ENCODE measurements at regions not wholly inside any gene's neighbourhood (a gene's known extent, or its start where the extent isn't known, plus 50 kb on each side); places are given as distances from the start of the nearest gene placed in this dataset.

- peak overlapping the region; percentile 75 for H3K27ac ChIP-seq
- DNase-seq (ENCODE audit: low read depth, low spot score) = no peak
Observed at GRCh38 chr9:109910671-109911518, 130.9 kb downstream of the PALM2AKAP2 start.

- no peak for DNase-seq (ENCODE audit: low read depth, low spot score)
- H3K27ac ChIP-seq = peak overlapping the region; percentile 75
Observed at GRCh38 chr9:109912082-109912582, 132.1 kb downstream of the PALM2AKAP2 start.

GRCh38 chr9:109912726-109913460 lies 132.9 kb downstream of the PALM2AKAP2 start:
- DNase-seq (ENCODE audit: low read depth, low spot score) = no peak

GRCh38 chr9:109913461-109913810 lies 133.4 kb downstream of the PALM2AKAP2 start:
- H3K27ac ChIP-seq = no peak overlapping the region
- no peak for DNase-seq (ENCODE audit: low read depth, low spot score)

More at GRCh38 chr9:109912726-109913460, 132.9 kb downstream of the PALM2AKAP2 start:
- H3K27ac ChIP-seq = peak overlapping the region; percentile 75

- no peak overlapping the region for H3K27ac ChIP-seq
- no peak for DNase-seq (ENCODE audit: low read depth, low spot score)
Observed at GRCh38 chr9:109914280-109915027, 134.5 kb downstream of the PALM2AKAP2 start.

GRCh38 chr9:109916316-109916715 lies 136.3 kb downstream of the PALM2AKAP2 start:
- DNase-seq (ENCODE audit: low read depth, low spot score) = no peak
- H3K27ac ChIP-seq = no peak overlapping the region

GRCh38 chr9:109918339-109919163 lies 138.6 kb downstream of the PALM2AKAP2 start:
- DNase-seq (ENCODE audit: low read depth, low spot score) = no peak
- H3K27ac ChIP-seq = no peak overlapping the region

- H3K27ac ChIP-seq = no peak overlapping the region
- no peak for DNase-seq (ENCODE audit: low read depth, low spot score)
Observed at GRCh38 chr9:109919736-109920408, 139.9 kb downstream of the PALM2AKAP2 start.

- no peak overlapping the region for H3K27ac ChIP-seq
- DNase-seq (ENCODE audit: low read depth, low spot score) = no peak
Observed at GRCh38 chr9:109922617-109923470, 142.8 kb downstream of the PALM2AKAP2 start.

GRCh38 chr9:109923471-109923760 lies 143.4 kb downstream of the PALM2AKAP2 start:
- no peak overlapping the region for H3K27ac ChIP-seq
- no peak for DNase-seq (ENCODE audit: low read depth, low spot score)

- no peak for DNase-seq (ENCODE audit: low read depth, low spot score)
- H3K27ac ChIP-seq = no peak overlapping the region
Observed at GRCh38 chr9:109923806-109924205, 143.8 kb downstream of the PALM2AKAP2 start.

GRCh38 chr9:109925799-109926198 lies 145.8 kb downstream of the PALM2AKAP2 start:
- H3K27ac ChIP-seq = no peak overlapping the region
- no peak for DNase-seq (ENCODE audit: low read depth, low spot score)

- H3K27ac ChIP-seq = no peak overlapping the region
- DNase-seq (ENCODE audit: low read depth, low spot score) = no peak
Observed at GRCh38 chr9:109926421-109926869, 146.4 kb downstream of the PALM2AKAP2 start.

- no peak overlapping the region for H3K27ac ChIP-seq
- no peak for DNase-seq (ENCODE audit: low read depth, low spot score)
Observed at GRCh38 chr9:109931623-109932022, 151.6 kb downstream of the PALM2AKAP2 start.

- DNase-seq (ENCODE audit: low read depth, low spot score) = no peak
Observed at GRCh38 chr9:109934136-109934856, 154.3 kb downstream of the PALM2AKAP2 start.

GRCh38 chr9:109934857-109935215 lies 154.8 kb downstream of the PALM2AKAP2 start:
- no peak overlapping the region for H3K27ac ChIP-seq
- no peak for DNase-seq (ENCODE audit: low read depth, low spot score)

More at GRCh38 chr9:109934136-109934856, 154.3 kb downstream of the PALM2AKAP2 start:
- H3K27ac ChIP-seq = no peak overlapping the region

- H3K27ac ChIP-seq = no peak overlapping the region
- no peak for DNase-seq (ENCODE audit: low read depth, low spot score)
Observed at GRCh38 chr9:109935406-109936087, 155.5 kb downstream of the PALM2AKAP2 start.
